ENCODE measurements at regions not wholly inside any gene's neighbourhood (a gene's known extent, or its start where the extent isn't known, plus 50 kb on each side); places are given as distances from the start of the nearest gene placed in this dataset.

DNA sequence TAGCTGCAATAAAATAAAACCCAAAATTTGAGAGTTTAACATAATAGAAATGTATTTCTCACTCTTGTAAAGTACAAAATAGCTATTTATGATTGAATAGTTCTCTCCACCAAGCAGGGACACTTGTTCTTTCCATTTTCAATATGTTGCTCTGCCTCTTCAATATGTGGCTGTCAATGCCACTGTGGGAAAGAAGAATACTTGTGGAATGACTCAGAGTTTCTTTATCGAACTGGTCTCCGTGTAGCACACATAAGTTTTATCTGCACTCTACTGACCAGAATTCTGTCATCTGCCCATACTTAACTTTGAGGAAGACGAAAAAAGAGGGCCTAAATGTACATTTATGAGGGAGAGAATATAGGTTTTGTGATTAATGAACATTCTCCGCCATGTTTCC lies 256.9 kb downstream of the ATXN7L3B start:
- CTCF ChIA-PET, result no interaction called here

GRCh38 chr12:74801625-74802024 lies 264.0 kb downstream of the ATXN7L3B start:
- Mint-ChIP-seq H3K9me3 (no peaks in the 10 kb centered on the region), H3K27ac (no peak overlapping the region), H3K4me1 (ENCODE audit: low read depth) (no peaks in the 10 kb centered on the region), H3K27me3 (peaks cover under 1% of the 10 kb centered on the region), H3K4me3 (no peak overlapping the region), H3K36me3 (ENCODE audit: low read depth) (no peaks in the 10 kb centered on the region)
- ATAC-seq, result no peak
- CTCF ChIA-PET, result no interaction called here
- TF ChIP-seq CTCF (IDR thresholded peaks at IDR 0.05), result no peak
- POLR2A ChIA-PET, result no interaction called here
- intact Hi-C loops (cut with micrococcal nuclease), result no loop called here
- no peak for DNase-seq

More for the DNA sequence above, 256.9 kb downstream of the ATXN7L3B start:
- no peak overlapping the region for H3K27ac Mint-ChIP-seq
- POLR2A ChIA-PET, result no interaction called here
- H3K27me3 Mint-ChIP-seq, result peaks cover 3% of the 10 kb centered on the region
- no peak for TF ChIP-seq CTCF (IDR thresholded peaks at IDR 0.05)
- no peaks in the 10 kb centered on the region for H3K36me3 Mint-ChIP-seq (ENCODE audit: low read depth)
- no peaks in the 10 kb centered on the region for H3K4me1 Mint-ChIP-seq (ENCODE audit: low read depth)
- ATAC-seq (no peak), DNase-seq (no peak)
- H3K4me3 Mint-ChIP-seq, result no peak overlapping the region
- intact Hi-C loops (cut with micrococcal nuclease), result no loop called here
- no peaks in the 10 kb centered on the region for H3K9me3 Mint-ChIP-seq

- CTCF ChIA-PET, result no interaction called here
- Mint-ChIP-seq H3K36me3 (ENCODE audit: low read depth) (no peaks in the 10 kb centered on the region), H3K27me3 (no peaks in the 10 kb centered on the region), H3K4me3 (no peak overlapping the region), H3K9me3 (peaks cover 14% of the 10 kb centered on the region), H3K27ac (no peak overlapping the region), H3K4me1 (ENCODE audit: low read depth) (no peaks in the 10 kb centered on the region)
- intact Hi-C loops (cut with micrococcal nuclease), result no loop called here
- no peak for DNase-seq
- POLR2A ChIA-PET, result no interaction called here
- no peak for TF ChIP-seq CTCF (IDR thresholded peaks at IDR 0.05)
- no peak for ATAC-seq
Measured at GRCh38 chr12:74816398-74817175, 279.0 kb downstream of the ATXN7L3B start.

GRCh38 chr12:74817499-74817898 lies 279.9 kb downstream of the ATXN7L3B start:
- Mint-ChIP-seq H3K4me3 (no peak overlapping the region), H3K27ac (no peak overlapping the region), H3K4me1 (ENCODE audit: low read depth) (no peaks in the 10 kb centered on the region), H3K36me3 (ENCODE audit: low read depth) (no peaks in the 10 kb centered on the region), H3K27me3 (no peaks in the 10 kb centered on the region), H3K9me3 (peaks cover 14% of the 10 kb centered on the region)
- ATAC-seq (no peak), DNase-seq (no peak)
- intact Hi-C loops (cut with micrococcal nuclease), result no loop called here
- ChIA-PET POLR2A (no interaction called here), CTCF (no interaction called here)
- TF ChIP-seq CTCF (IDR thresholded peaks at IDR 0.05), result no peak

GRCh38 chr12:74818412-74818811 lies 280.8 kb downstream of the ATXN7L3B start:
- Mint-ChIP-seq H3K4me1 (ENCODE audit: low read depth) (no peaks in the 10 kb centered on the region), H3K27me3 (no peaks in the 10 kb centered on the region), H3K36me3 (ENCODE audit: low read depth) (no peaks in the 10 kb centered on the region), H3K27ac (no peak overlapping the region), H3K4me3 (no peak overlapping the region), H3K9me3 (peaks cover 14% of the 10 kb centered on the region)
- ChIA-PET CTCF (no interaction called here), POLR2A (no interaction called here)
- DNase-seq (no peak), ATAC-seq (no peak)
- intact Hi-C loops (cut with micrococcal nuclease), result no loop called here
- TF ChIP-seq CTCF (IDR thresholded peaks at IDR 0.05), result no peak

All from activated CD8-positive, alpha-beta T cell treated with anti-CD3 and anti-CD28 coated beads for 36 hours (primary cell).